Uterus (tissue), 3 donors: ENCODE measurements at regions not wholly inside any gene's neighbourhood (a gene's known extent, or its start where the extent isn't known, plus 50 kb on each side); places are given as distances from the start of the nearest gene placed in this dataset.

Source experiments
- DNase-seq, 2 donors: peaks; one replicate each; pipeline ENCODE4 v3.0.0-alpha.2; 2019 to 2020
- H3K27ac ChIP-seq, 2 donors: fragments of 200-600 bp; sonication (generic); 1 replicate in 1 of 2; 2 replicates in 1 of 2; pipeline ENCODE4 v1.5.1; 2016 to 2018
- H3K27me3 ChIP-seq, 2 donors: fragments of 200-600 bp; sonication (generic); one replicate each; pipeline ENCODE4 v1.5.1; 2018 to 2019; ENCODE audit warnings: control low read depth in 1 of 2
- H3K36me3 ChIP-seq, 2 donors: fragments of 200-600 bp; sonication (generic); one replicate each; pipeline ENCODE4 v1.5.1; 2019; ENCODE audit warnings: control low read depth in 1 of 2
- H3K4me1 ChIP-seq, 2 donors: fragments of 200-600 bp; sonication (generic); one replicate each; pipeline ENCODE4 v1.5.1; 2018 to 2019; ENCODE audit warnings: control low read depth in 1 of 2
- H3K4me3 ChIP-seq, 2 donors: fragments of 200-600 bp; sonication (generic); 1 replicate in 1 of 2; 2 replicates in 1 of 2; pipeline ENCODE4 v1.5.1; 2018 to 2019; ENCODE audit warnings: mild to moderate bottlenecking in 1 of 2
- H3K9me3 ChIP-seq, 2 donors: fragments of 200-600 bp; sonication (generic); one replicate each; pipeline ENCODE4 v1.5.1; 2019; ENCODE audit warnings: control low read depth in 1 of 2
- POLR2A ChIP-seq, 2 donors: fragments of 450-650 bp; IDR thresholded peaks; one replicate each; pipeline ENCODE4 v1.6.1; 2016; ENCODE audit warnings: antibody characterized with exemption in 2 of 2, mild to moderate bottlenecking in 1 of 2, moderate library complexity in 1 of 2
- intact Hi-C: fragments of 100-400 bp; cut with DNase I; formaldehyde crosslinking; loops from one replicate; pipeline ENCODE4 v1.15.1; 2023; ENCODE audit warnings: low total_unique reads
- TF ChIP-seq, protein P1 (sequence below), 4 experiments: fragments of 200-600 bp in 2 of 4; fragments of 450-650 bp in 2 of 4; sonication (generic) in 2 of 4; IDR thresholded peaks; one replicate each; pipeline ENCODE4 v1.5.1; 2016 to 2019; ENCODE audit warnings: antibody characterized with exemption in 4 of 4, mild to moderate bottlenecking in 2 of 4, moderate library complexity in 1 of 4
- donor health status: DM: yes; HTN: yes; CAD: no.

DNA sequence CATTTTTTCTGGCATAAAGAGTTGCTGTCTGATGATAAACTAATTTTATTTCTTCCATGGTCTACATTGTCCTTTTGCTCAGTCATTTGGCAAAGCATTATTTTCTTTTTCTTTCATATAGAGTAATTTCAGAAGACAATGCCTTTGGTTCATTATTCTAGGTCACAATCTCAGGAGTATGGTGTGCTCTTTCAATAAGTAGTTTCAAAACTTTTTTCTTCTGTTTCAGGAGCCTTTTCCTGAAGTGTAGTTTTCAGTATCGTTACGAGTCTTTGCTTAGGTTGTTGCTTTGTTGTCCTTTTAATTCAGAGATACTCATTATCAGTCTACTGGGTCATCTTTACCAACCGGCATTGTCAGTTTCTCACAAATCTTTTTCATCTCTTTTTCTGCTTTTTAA is 100.4 kb upstream of the GPC1 start:
- H3K27ac ChIP-seq, result no peak overlapping the region
- H3K9me3 ChIP-seq, result no peaks in the 10 kb centered on the region
- no peaks in the 10 kb centered on the region for H3K27me3 ChIP-seq
- TF ChIP-seq, protein P1, sequence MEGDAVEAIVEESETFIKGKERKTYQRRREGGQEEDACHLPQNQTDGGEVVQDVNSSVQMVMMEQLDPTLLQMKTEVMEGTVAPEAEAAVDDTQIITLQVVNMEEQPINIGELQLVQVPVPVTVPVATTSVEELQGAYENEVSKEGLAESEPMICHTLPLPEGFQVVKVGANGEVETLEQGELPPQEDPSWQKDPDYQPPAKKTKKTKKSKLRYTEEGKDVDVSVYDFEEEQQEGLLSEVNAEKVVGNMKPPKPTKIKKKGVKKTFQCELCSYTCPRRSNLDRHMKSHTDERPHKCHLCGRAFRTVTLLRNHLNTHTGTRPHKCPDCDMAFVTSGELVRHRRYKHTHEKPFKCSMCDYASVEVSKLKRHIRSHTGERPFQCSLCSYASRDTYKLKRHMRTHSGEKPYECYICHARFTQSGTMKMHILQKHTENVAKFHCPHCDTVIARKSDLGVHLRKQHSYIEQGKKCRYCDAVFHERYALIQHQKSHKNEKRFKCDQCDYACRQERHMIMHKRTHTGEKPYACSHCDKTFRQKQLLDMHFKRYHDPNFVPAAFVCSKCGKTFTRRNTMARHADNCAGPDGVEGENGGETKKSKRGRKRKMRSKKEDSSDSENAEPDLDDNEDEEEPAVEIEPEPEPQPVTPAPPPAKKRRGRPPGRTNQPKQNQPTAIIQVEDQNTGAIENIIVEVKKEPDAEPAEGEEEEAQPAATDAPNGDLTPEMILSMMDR (IDR thresholded peaks at IDR 0.05), result no peak
- TF ChIP-seq POLR2A (IDR thresholded peaks at IDR 0.05), result no peak
- no peaks in the 10 kb centered on the region for H3K36me3 ChIP-seq
- H3K4me1 ChIP-seq, result no peaks in the 10 kb centered on the region
- H3K4me3 ChIP-seq, result no peak overlapping the region
- intact Hi-C loops, result no loop called here
- no peak for DNase-seq

DNA sequence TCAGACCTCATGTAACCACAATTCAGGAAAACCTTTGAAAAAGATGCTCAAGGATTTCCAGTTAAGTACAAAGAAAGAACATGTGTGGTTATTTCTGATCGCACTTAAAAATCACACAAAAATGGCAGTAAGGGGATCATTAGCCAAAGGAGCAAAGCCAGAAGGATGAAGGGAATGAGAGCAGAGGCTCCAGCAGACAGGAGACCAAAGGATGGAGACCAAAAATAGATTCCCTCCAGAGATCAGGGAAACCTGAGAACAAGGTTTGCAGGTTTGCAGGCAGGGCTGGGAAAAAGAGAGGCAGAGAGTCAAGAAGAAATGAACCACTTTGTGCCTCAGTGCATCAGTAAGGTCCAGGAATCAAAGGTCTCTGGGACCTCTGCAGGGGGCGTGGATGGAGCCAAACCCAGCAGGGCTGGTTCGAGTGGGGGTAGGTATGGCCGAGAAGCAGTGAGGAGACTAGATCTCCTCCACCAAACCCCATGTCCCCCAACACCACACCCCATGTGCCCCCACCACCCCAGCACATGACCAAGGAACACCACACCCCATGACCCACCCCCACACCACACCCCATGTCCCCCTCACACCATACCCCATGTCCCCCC is 98.5 kb upstream of the GPC1 start:
- no peaks in the 10 kb centered on the region for H3K27me3 ChIP-seq
- H3K4me3 ChIP-seq, result no peak overlapping the region
- no peaks in the 10 kb centered on the region for H3K9me3 ChIP-seq
- no peak for TF ChIP-seq POLR2A (IDR thresholded peaks at IDR 0.05)
- TF ChIP-seq, protein P1 (IDR thresholded peaks at IDR 0.05), result no peak
- no peak for DNase-seq
- H3K27ac ChIP-seq, result no peak overlapping the region
- H3K36me3 ChIP-seq, result no peaks in the 10 kb centered on the region
- H3K4me1 ChIP-seq, result no peaks in the 10 kb centered on the region
- intact Hi-C loops, result no loop called here

DNA sequence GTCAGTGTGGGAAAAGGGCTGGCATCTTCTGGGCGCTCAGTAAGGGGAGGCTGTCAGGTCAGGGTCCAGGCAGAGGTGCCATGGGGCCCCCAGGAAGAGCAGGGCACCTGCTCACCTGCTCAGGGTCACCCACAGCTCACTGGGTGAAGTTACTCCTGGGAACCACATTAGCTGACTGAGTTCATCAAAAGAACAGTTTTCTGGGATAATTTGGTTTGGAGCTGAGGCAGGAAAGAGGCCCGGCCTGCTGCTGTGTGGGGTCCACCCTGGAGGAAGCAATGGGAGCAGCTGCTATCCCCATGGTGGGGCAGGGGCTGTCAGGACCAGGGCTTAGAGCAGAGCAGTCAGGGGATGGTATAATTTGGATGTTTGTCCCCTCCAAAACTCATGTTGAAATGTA is 97.2 kb upstream of the GPC1 start:
- DNase-seq, result no peak
- no peak for TF ChIP-seq POLR2A (IDR thresholded peaks at IDR 0.05)
- TF ChIP-seq, protein P1 (IDR thresholded peaks at IDR 0.05), result no peak

DNA sequence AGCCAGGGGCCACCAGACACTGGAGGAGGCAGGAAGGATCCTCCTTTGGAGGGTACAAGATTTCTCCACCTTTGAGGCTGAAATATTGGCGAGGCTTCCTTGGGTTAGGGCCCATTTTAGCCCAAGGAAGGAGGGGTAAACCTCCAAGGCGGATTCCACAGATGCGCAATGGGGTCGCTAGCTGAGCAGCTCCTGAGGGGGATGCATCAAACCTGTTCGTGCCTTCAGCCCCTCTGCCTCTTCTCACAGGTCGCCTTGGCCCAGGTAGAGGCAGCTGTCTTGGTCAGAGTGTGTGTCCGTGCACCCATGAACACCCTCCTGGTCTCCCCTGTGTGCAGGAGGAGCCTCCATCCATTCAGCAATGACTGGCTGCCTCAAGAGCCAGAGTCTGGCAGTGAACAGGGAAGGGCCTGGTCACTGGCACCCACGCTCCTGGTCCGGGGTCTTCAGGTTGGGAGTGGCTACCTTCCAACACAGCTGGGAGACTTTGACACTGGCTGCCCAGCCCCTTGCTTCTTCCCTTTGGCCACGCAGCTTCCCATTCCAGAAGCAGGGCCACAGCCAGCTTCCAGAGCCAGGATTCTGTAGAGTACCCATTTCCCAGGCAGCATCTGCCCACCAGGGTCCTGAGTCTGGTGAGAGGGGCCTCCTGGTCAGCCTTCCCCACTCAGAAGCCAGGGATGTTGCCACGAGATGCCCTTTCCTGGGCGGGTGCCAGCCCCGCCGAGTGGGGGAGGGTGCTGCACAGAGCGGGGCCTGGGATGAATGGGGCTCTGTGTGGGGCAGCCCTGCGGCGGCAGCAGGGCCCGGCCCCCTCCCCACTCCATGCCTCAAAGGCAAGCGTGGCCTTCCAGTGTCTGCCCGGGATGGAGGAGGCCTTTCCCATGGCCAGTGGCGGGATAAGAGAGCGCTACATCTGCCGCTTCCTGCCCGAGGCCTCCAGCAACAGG is 95.8 kb upstream of the GPC1 start:
- no peak overlapping the region for H3K4me3 ChIP-seq

More for the DNA sequence above, 97.2 kb upstream of the GPC1 start:
- Histone ChIP-seq H3K4me1 (no peaks in the 10 kb centered on the region), H3K36me3 (no peaks in the 10 kb centered on the region), H3K4me3 (no peak overlapping the region), H3K9me3 (no peaks in the 10 kb centered on the region), H3K27ac (no peak overlapping the region), H3K27me3 (no peaks in the 10 kb centered on the region)
- intact Hi-C loops, result no loop called here

More for the DNA sequence above, 95.8 kb upstream of the GPC1 start:
- Histone ChIP-seq H3K4me1 (no peaks in the 10 kb centered on the region), H3K27ac (no peak overlapping the region), H3K9me3 (no peaks in the 10 kb centered on the region), H3K36me3 (no peaks in the 10 kb centered on the region), H3K27me3 (no peaks in the 10 kb centered on the region)
- no peak for TF ChIP-seq POLR2A (IDR thresholded peaks at IDR 0.05)
- TF ChIP-seq, protein P1 (IDR thresholded peaks at IDR 0.05), result no peak
- intact Hi-C loops, result no loop called here
- DNase-seq, result no peak
